SU-DHL-6 (cell line): ENCODE measurements at regions not wholly inside any gene's neighbourhood (a gene's known extent, or its start where the extent isn't known, plus 50 kb on each side); places are given as distances from the start of the nearest gene placed in this dataset.

Experiments used
- H2AFZ ChIP-seq: fragments of 200-600 bp; sonication (generic); 2 replicates; pipeline ENCODE4 v1.6.1; 2014; ENCODE audit warnings: low read depth, mild to moderate bottlenecking, moderate library complexity, mixed read lengths, antibody characterized with exemption, low read length; ENCODE audit not compliant: severe bottlenecking
- H3F3A ChIP-seq: fragments of 200-600 bp; shearing (Covaris generic); 2 replicates; pipeline ENCODE4 v1.6.0; 2016; ENCODE audit warnings: antibody characterized with exemption, mild to moderate bottlenecking; ENCODE audit not compliant: insufficient read depth
- H3K27ac ChIP-seq: fragments of 200-600 bp; sonication (generic); 2 replicates; pipeline ENCODE4 v1.5.1; 2016; ENCODE audit warnings: low read depth, mild to moderate bottlenecking, low read length, moderate library complexity, mixed read lengths
- H3K27me3 ChIP-seq: fragments of 200-600 bp; sonication (generic), shearing (Covaris generic); 2 replicates; pipeline ENCODE4 v1.6.0; 2014; ENCODE audit warnings: mild to moderate bottlenecking, low read length
- H3K36me3 ChIP-seq: fragments of 200-600 bp; sonication (generic); 2 replicates; pipeline ENCODE4 v1.6.1; 2014; ENCODE audit warnings: mild to moderate bottlenecking, low read length, mixed read lengths
- H3K4me2 ChIP-seq: fragments of 300-600, 200-600 bp; shearing (Covaris generic), sonication (generic); 2 replicates; pipeline ENCODE4 v1.6.0; 2014; ENCODE audit warnings: low read length, low read depth, mild to moderate bottlenecking; ENCODE audit not compliant: poor library complexity, severe bottlenecking
- H3K4me3 ChIP-seq: fragments of 200-600 bp; sonication (generic); 2 replicates; pipeline ENCODE4 v1.5.1; 2014; ENCODE audit warnings: antibody characterized with exemption, low read length, mild to moderate bottlenecking, mixed read lengths; ENCODE audit not compliant: insufficient read depth, poor library complexity, severe bottlenecking
- H3K79me2 ChIP-seq: fragments of 200-600 bp; sonication (generic); 2 replicates; pipeline ENCODE4 v1.6.1; 2014; ENCODE audit warnings: mild to moderate bottlenecking, low read length, moderate library complexity; ENCODE audit not compliant: insufficient read depth
- H3K9ac ChIP-seq: fragments of 200-600 bp; sonication (generic); 2 replicates; pipeline ENCODE4 v1.7.0; 2014; ENCODE audit warnings: mild to moderate bottlenecking, low read length
- H3K9me2 ChIP-seq: fragments of 200-600 bp; sonication (generic); replicated peaks from 2 replicates; pipeline ENCODE4 v1.6.1; 2014; ENCODE audit warnings: low read length; ENCODE audit not compliant: insufficient read depth
- H3K9me3 ChIP-seq: fragments of 200-600 bp; sonication (generic); 2 replicates; pipeline ENCODE4 v1.6.1; 2014; ENCODE audit warnings: low read length, mixed read lengths; ENCODE audit not compliant: insufficient read depth
- H4K20me1 ChIP-seq: fragments of 200-600 bp; sonication (generic); 2 replicates; pipeline ENCODE4 v1.6.1; 2014; ENCODE audit warnings: low read depth, mild to moderate bottlenecking, antibody characterized with exemption, low read length, moderate library complexity, mixed read lengths
- EZH2phosphoT487 ChIP-seq: fragments of 200-600 bp; sonication (generic), shearing (Covaris generic); conservative IDR thresholded peaks from 2 replicates; pipeline ENCODE4 v1.6.1; 2018; ENCODE audit warnings: mild to moderate bottlenecking, antibody characterized with exemption, low read length, moderate library complexity, mixed read lengths
- TF ChIP-seq, protein P1 (sequence below): fragments of 200-600 bp; sonication (generic); IDR thresholded peaks from one replicate; pipeline ENCODE4 v1.5.1; 2017; ENCODE audit warnings: antibody characterized with exemption, mild to moderate bottlenecking, low read length, moderate library complexity; ENCODE audit not compliant: insufficient read depth, poor library complexity, severe bottlenecking

DNA sequence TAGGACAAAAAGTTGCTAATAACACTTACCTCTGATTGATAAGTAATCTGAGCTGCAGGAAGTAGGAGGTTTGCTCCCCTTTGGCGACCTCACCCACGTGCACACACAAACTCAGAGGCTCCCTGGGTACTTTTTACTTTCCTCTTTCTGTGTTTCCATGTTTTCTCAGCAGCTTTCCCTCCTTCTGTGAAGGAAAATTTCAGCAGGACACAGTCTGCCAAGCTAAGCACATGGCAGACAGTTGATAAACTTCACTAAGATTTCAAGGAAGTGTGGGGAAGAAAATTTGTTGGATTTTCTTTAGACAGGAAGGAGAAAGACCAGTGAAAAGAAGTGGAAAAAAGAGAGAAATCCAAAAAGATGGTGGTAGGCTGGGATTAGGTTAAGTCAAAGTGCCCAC, 215.5 kb upstream of the ARG1 start:
- H3K36me3 ChIP-seq, result no peaks in the 10 kb centered on the region
- H3K9me2 ChIP-seq, result no peaks in the 10 kb centered on the region
- no peak overlapping the region for H3K9ac ChIP-seq
- TF ChIP-seq, protein P1, sequence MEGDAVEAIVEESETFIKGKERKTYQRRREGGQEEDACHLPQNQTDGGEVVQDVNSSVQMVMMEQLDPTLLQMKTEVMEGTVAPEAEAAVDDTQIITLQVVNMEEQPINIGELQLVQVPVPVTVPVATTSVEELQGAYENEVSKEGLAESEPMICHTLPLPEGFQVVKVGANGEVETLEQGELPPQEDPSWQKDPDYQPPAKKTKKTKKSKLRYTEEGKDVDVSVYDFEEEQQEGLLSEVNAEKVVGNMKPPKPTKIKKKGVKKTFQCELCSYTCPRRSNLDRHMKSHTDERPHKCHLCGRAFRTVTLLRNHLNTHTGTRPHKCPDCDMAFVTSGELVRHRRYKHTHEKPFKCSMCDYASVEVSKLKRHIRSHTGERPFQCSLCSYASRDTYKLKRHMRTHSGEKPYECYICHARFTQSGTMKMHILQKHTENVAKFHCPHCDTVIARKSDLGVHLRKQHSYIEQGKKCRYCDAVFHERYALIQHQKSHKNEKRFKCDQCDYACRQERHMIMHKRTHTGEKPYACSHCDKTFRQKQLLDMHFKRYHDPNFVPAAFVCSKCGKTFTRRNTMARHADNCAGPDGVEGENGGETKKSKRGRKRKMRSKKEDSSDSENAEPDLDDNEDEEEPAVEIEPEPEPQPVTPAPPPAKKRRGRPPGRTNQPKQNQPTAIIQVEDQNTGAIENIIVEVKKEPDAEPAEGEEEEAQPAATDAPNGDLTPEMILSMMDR, result no peak
- no peak for TF ChIP-seq EZH2phosphoT487
- no peak overlapping the region for H3K4me3 ChIP-seq
- H3K4me2 ChIP-seq, result no peak overlapping the region
- no peak overlapping the region for H2AFZ ChIP-seq
- H4K20me1 ChIP-seq, result no peaks in the 10 kb centered on the region
- no peaks in the 10 kb centered on the region; the same call in 1 of the 2 replicates for H3K27me3 ChIP-seq
- no peaks in the 10 kb centered on the region for H3K79me2 ChIP-seq
- no peak overlapping the region for H3K27ac ChIP-seq
- no peaks in the 10 kb centered on the region for H3F3A ChIP-seq
- H3K9me3 ChIP-seq, result no peaks in the 10 kb centered on the region

DNA sequence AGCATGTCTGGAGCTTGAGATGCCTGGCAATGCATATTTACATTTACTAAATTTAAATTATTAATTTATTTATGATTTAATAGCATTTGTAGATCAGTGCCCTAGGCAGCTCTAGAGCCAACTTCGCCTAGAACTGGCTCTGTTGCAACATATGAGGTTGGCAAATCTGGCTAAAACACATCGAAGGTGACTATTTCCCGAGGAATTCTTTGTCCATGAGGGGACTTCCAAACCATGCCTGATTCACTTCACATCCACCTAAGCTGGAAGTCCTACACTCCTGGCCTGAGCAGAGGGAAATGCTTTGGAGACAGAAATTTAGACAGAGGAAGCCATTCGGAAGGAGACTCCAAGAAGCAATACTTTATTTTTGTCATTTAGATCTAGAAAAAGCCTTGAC, 211.0 kb upstream of the ARG1 start:
- H3K4me2 ChIP-seq, result no peak overlapping the region
- H3K36me3 ChIP-seq, result no peaks in the 10 kb centered on the region
- no peaks in the 10 kb centered on the region for H3K9me2 ChIP-seq
- H3F3A ChIP-seq, result no peaks in the 10 kb centered on the region
- no peaks in the 10 kb centered on the region for H3K27me3 ChIP-seq
- no peak overlapping the region for H3K27ac ChIP-seq
- H4K20me1 ChIP-seq, result no peaks in the 10 kb centered on the region
- no peaks in the 10 kb centered on the region for H3K79me2 ChIP-seq
- no peak overlapping the region for H3K9ac ChIP-seq
- H3K9me3 ChIP-seq, result no peaks in the 10 kb centered on the region
- H3K4me3 ChIP-seq, result no peak overlapping the region
- TF ChIP-seq EZH2phosphoT487, result no peak
- TF ChIP-seq, protein P1, result no peak
- no peak overlapping the region for H2AFZ ChIP-seq

DNA sequence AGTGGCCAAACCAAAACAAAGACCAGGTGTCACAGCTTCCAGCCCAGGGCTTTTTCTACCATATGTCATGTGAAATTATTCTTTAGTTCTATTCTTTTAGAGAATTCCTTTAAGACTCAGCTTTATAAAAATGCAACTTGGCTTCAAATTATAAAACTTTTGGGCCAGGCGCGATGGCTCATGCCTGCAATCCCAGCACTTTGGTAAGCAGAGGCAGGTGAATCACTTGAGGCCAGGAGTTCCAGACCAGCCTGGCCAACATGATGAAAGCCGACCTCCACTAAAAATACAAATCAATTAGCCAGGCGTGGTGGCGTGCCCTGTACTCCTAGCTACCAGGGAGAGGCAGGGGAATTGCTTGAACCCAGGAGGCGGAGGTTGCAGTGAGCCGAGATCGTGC, 210.3 kb upstream of the ARG1 start:
- H3F3A ChIP-seq, result no peaks in the 10 kb centered on the region
- H3K27ac ChIP-seq, result no peak overlapping the region
- H3K79me2 ChIP-seq, result no peaks in the 10 kb centered on the region
- no peaks in the 10 kb centered on the region for H3K9me2 ChIP-seq
- H3K9me3 ChIP-seq, result no peaks in the 10 kb centered on the region
- no peaks in the 10 kb centered on the region for H4K20me1 ChIP-seq
- no peak overlapping the region for H3K4me3 ChIP-seq
- TF ChIP-seq, protein P1, result no peak
- TF ChIP-seq EZH2phosphoT487, result no peak
- no peak overlapping the region for H3K9ac ChIP-seq
- H3K27me3 ChIP-seq, result no peaks in the 10 kb centered on the region
- no peaks in the 10 kb centered on the region for H3K36me3 ChIP-seq
- H3K4me2 ChIP-seq, result no peak overlapping the region
- no peak overlapping the region for H2AFZ ChIP-seq
